Left renal pelvis (tissue), 4 donors: ENCODE measurements at regions not wholly inside any gene's neighbourhood (a gene's known extent, or its start where the extent isn't known, plus 50 kb on each side); places are given as distances from the start of the nearest gene placed in this dataset.

Experiments used
- DNase-seq, 4 donors: peaks; one replicate each; pipeline ENCODE4 v3.0.0-alpha.2; 2013; ENCODE audit warnings: low read depth in 4 of 4, low spot score in 3 of 4

- DNase-seq = no peak
Measured at GRCh38 chr6:154885214-154885613, 109.9 kb upstream of the TIAM2 start.

- DNase-seq = no peak
Measured at GRCh38 chr6:154886016-154886415, 109.1 kb upstream of the TIAM2 start.

GRCh38 chr6:154886471-154886870, 108.6 kb upstream of the TIAM2 start:
- DNase-seq = no peak

GRCh38 chr6:154887051-154887450, 108.1 kb upstream of the TIAM2 start:
- no peak for DNase-seq

- no peak for DNase-seq
Measured at GRCh38 chr6:154888421-154889295, 106.5 kb upstream of the TIAM2 start.

- no peak for DNase-seq
Measured at GRCh38 chr6:154890874-154891273, 104.2 kb upstream of the TIAM2 start.

GRCh38 chr6:154891901-154892300, 103.2 kb upstream of the TIAM2 start:
- DNase-seq = no peak

- no peak for DNase-seq
Measured at GRCh38 chr6:154893917-154894316, 101.2 kb upstream of the TIAM2 start.

GRCh38 chr6:154894902-154895301, 100.2 kb upstream of the TIAM2 start:
- DNase-seq = no peak

GRCh38 chr6:154895841-154896240, 99.3 kb upstream of the TIAM2 start:
- no peak for DNase-seq

GRCh38 chr6:154898821-154899220, 96.3 kb upstream of the TIAM2 start:
- DNase-seq = no peak

GRCh38 chr6:154899824-154900463, 95.2 kb upstream of the TIAM2 start:
- no peak for DNase-seq

- no peak for DNase-seq
Measured at GRCh38 chr6:154901876-154902552, 93.1 kb upstream of the TIAM2 start.

GRCh38 chr6:154907291-154907690, 87.8 kb upstream of the TIAM2 start:
- no peak for DNase-seq

GRCh38 chr6:154908723-154909122, 86.4 kb upstream of the TIAM2 start:
- DNase-seq = no peak

- no peak for DNase-seq
Measured at GRCh38 chr6:154909311-154909710, 85.8 kb upstream of the TIAM2 start.

- DNase-seq = no peak
Measured at GRCh38 chr6:154909821-154910220, 85.3 kb upstream of the TIAM2 start.

GRCh38 chr6:154914288-154914687, 80.8 kb upstream of the TIAM2 start:
- no peak for DNase-seq

- no peak for DNase-seq
Measured at GRCh38 chr6:154916857-154917256, 78.3 kb upstream of the TIAM2 start.

GRCh38 chr6:154917941-154918340, 77.2 kb upstream of the TIAM2 start:
- DNase-seq = no peak

GRCh38 chr6:154919806-154920205, 75.3 kb upstream of the TIAM2 start:
- no peak for DNase-seq
